ENCODE measurements at regions not wholly inside any gene's neighbourhood (a gene's known extent, or its start where the extent isn't known, plus 50 kb on each side); places are given as distances from the start of the nearest gene placed in this dataset.

- no peak for TF ChIP-seq ZNF624 (tag by site-specific recombination; IDR thresholded peaks at IDR 0.05)
- no peak for TF ChIP-seq MZF1 (tag by site-specific recombination; IDR thresholded peaks at IDR 0.05; ENCODE audit: borderline replicate concordance)
- TF ChIP-seq KLF16 (tag by site-specific recombination; IDR thresholded peaks at IDR 0.05) = no peak
- no peak for TF ChIP-seq ZXDB (tag by site-specific recombination; IDR thresholded peaks at IDR 0.05)
- no peak for TF ChIP-seq ZNF175 (tag by site-specific recombination; IDR thresholded peaks at IDR 0.05)
- TF ChIP-seq ZNF776 (tag by site-specific recombination; IDR thresholded peaks at IDR 0.05; ENCODE audit: borderline replicate concordance) = no peak
- TF ChIP-seq ZNF521 (tag by site-specific recombination; IDR thresholded peaks at IDR 0.05) = no peak
- TF ChIP-seq ZNF398 (tag by site-specific recombination; IDR thresholded peaks at IDR 0.05) = no peak
- TF ChIP-seq ZNF155 (tag by site-specific recombination; IDR thresholded peaks at IDR 0.05) = no peak
- no peak for TF ChIP-seq ZNF157 (tag by site-specific recombination; IDR thresholded peaks at IDR 0.05)
These were observed 123.6 kb upstream of the CHST15 start (continued) for GRCh38 chr10:124217031-124217430.

- no peaks in the 10 kb centered on the region for H3K36me3 ChIP-seq (ENCODE audit: control insufficient read depth in 2 of 2, insufficient read depth in 1 of 2, low read length in 2 of 2)
- H3K27ac ChIP-seq (ENCODE audit: extremely low read depth, low read depth, low read length) = no peak overlapping the region
- CTCF ChIA-PET = no interaction called here
- H3K4me3 ChIP-seq (ENCODE audit: low read depth, low read length) = no peak overlapping the region
- no peaks in the 10 kb centered on the region for H3K4me1 ChIP-seq (ENCODE audit: control insufficient read depth, insufficient read depth, low read length)
- H3K9me3 ChIP-seq (ENCODE audit: control insufficient read depth, insufficient read depth, low read depth, low read length) = no peaks in the 10 kb centered on the region
- POLR2A ChIA-PET = no interaction called here
- TF ChIP-seq ZNF530 (tag by site-specific recombination; IDR thresholded peaks at IDR 0.05; ENCODE audit: low read depth) (no peak), REST (tag by site-specific recombination; IDR thresholded peaks at IDR 0.05) (no peak), ZNF792 (tag by site-specific recombination; IDR thresholded peaks at IDR 0.05) (no peak), ZNF292 (tag by site-specific recombination; IDR thresholded peaks at IDR 0.05; ENCODE audit: borderline replicate concordance, low read depth) (no peak), ZNF202 (tag by site-specific recombination; IDR thresholded peaks at IDR 0.05; ENCODE audit: borderline replicate concordance) (no peak), ZNF280C (tag by site-specific recombination; IDR thresholded peaks at IDR 0.05) (no peak), ZNF184 (tag by site-specific recombination; IDR thresholded peaks at IDR 0.05) (no peak), ZNF785 (tag by site-specific recombination; IDR thresholded peaks at IDR 0.05) (no peak), ZFP69B (tag by site-specific recombination; IDR thresholded peaks at IDR 0.05) (no peak), ZNF488 (tag by site-specific recombination; IDR thresholded peaks at IDR 0.05) (no peak), ZBTB44 (tag by site-specific recombination; IDR thresholded peaks at IDR 0.05) (no peak), ZNF513 (tag by site-specific recombination; IDR thresholded peaks at IDR 0.05) (no peak), ZNF433 (tag by site-specific recombination; IDR thresholded peaks at IDR 0.05; ENCODE audit: low read depth) (no peak), ZNF621 (tag by site-specific recombination; IDR thresholded peaks at IDR 0.05) (no peak), ZSCAN30 (tag by site-specific recombination; IDR thresholded peaks at IDR 0.05) (no peak), GLIS2 (tag by site-specific recombination; IDR thresholded peaks at IDR 0.05) (no peak)
These were observed 121.4 kb upstream of the CHST15 start for GRCh38 chr10:124214610-124215375.

All from HEK293 (cell line).